SK-N-SH treated with all-trans-retinoic acid at 6 μM for 48 hours (cell line): ENCODE measurements at regions not wholly inside any gene's neighbourhood (a gene's known extent, or its start where the extent isn't known, plus 50 kb on each side); places are given as distances from the start of the nearest gene placed in this dataset.
"Not testable (repeated sequence)": the region's sequence is repeated elsewhere in the genome, so short reads cannot be mapped to it uniquely, and the experiment has no call there.

ENCODE experiments used
- ATAC-seq: fragments of 200-7000 bp; cut with Tn5 transposase; 3 replicates; pipeline ENCODE4 v1.9.1; 2020; ENCODE audit warnings: mild to moderate bottlenecking, moderate library complexity
- ARNTL ChIP-seq: fragments of 450-650 bp; formaldehyde crosslinking; IDR thresholded peaks from 2 replicates; pipeline ENCODE4 v1.5.0; 2020; ENCODE audit warnings: low read depth, mild to moderate bottlenecking, moderate library complexity, borderline replicate concordance
- BACH2 ChIP-seq: fragments of 250-450 bp; sonication (Bioruptor Pico); IDR thresholded peaks from 2 replicates; pipeline ENCODE4 v1.9.0; 2021; ENCODE audit warnings: mild to moderate bottlenecking, borderline replicate concordance
- CREB5 ChIP-seq: fragments of 250-450 bp; sonication (Bioruptor Pico); IDR thresholded peaks from 2 replicates; pipeline ENCODE4 v1.5.1; 2020; ENCODE audit warnings: low read depth, mild to moderate bottlenecking, moderate library complexity
- CSDC2 ChIP-seq: fragments of 250-450 bp; sonication (Bioruptor Pico); IDR thresholded peaks from 2 replicates; pipeline ENCODE4 v1.5.0; 2020; ENCODE audit warnings: mild to moderate bottlenecking, moderate library complexity
- ESRRG ChIP-seq: fragments of 250-450 bp; sonication (Bioruptor Pico); IDR thresholded peaks from 2 replicates; pipeline ENCODE4 v1.6.1; 2021; ENCODE audit warnings: mild to moderate bottlenecking
- GLIS3 ChIP-seq: fragments of 250-450 bp; sonication (Bioruptor Pico); IDR thresholded peaks from 2 replicates; pipeline ENCODE4 v1.5.0; 2020; ENCODE audit warnings: mild to moderate bottlenecking, moderate library complexity
- ISL1 ChIP-seq: fragments of 250-450 bp; sonication (Bioruptor Pico); IDR thresholded peaks from 2 replicates; pipeline ENCODE4 v2.1.2; 2022; ENCODE audit warnings: mild to moderate bottlenecking, moderate library complexity
- OSR1 ChIP-seq: fragments of 250-450 bp; sonication (Bioruptor Pico); IDR thresholded peaks from 2 replicates; pipeline ENCODE4 v1.8.0; 2022; ENCODE audit warnings: moderate library complexity, mild to moderate bottlenecking, inconsistent platforms
- PATZ1 ChIP-seq: fragments of 250-450 bp; sonication (Bioruptor Pico); IDR thresholded peaks from 2 replicates; pipeline ENCODE4 v1.8.0; 2020; ENCODE audit warnings: mild to moderate bottlenecking, moderate library complexity, borderline replicate concordance
- POU6F1 ChIP-seq: fragments of 250-450 bp; sonication (Bioruptor Pico); IDR thresholded peaks from 2 replicates; pipeline ENCODE4 v1.8.0; 2021; ENCODE audit warnings: low read depth, mild to moderate bottlenecking, moderate library complexity, borderline replicate concordance
- PPARA ChIP-seq: fragments of 250-450 bp; sonication (Bioruptor Pico); IDR thresholded peaks from 2 replicates; pipeline ENCODE4 v1.5.0; 2020; ENCODE audit warnings: mild to moderate bottlenecking, borderline replicate concordance
- RARB ChIP-seq: fragments of 250-450 bp; sonication (Bioruptor Pico); IDR thresholded peaks from 2 replicates; pipeline ENCODE4 v1.8.0; 2021; ENCODE audit warnings: mild to moderate bottlenecking, moderate library complexity
- TCF4 ChIP-seq: fragments of 250-450 bp; sonication (Bioruptor Pico); IDR thresholded peaks from 2 replicates; pipeline ENCODE4 v1.8.0; 2021; ENCODE audit warnings: mild to moderate bottlenecking, moderate library complexity, borderline replicate concordance
- TSHZ2 ChIP-seq: fragments of 250-450 bp; sonication (Bioruptor Pico); IDR thresholded peaks from 2 replicates; pipeline ENCODE4 v1.5.0; 2020; ENCODE audit warnings: mild to moderate bottlenecking, moderate library complexity
- ZC3H10 ChIP-seq: fragments of 250-450 bp; sonication (Bioruptor Pico); IDR thresholded peaks from 2 replicates; pipeline ENCODE4 v1.5.1; 2021; ENCODE audit warnings: mild to moderate bottlenecking, moderate library complexity
- ZFP3 ChIP-seq: fragments of 250-450 bp; sonication (Bioruptor Pico); IDR thresholded peaks from 2 replicates; pipeline ENCODE4 v1.5.0; 2020; ENCODE audit warnings: mild to moderate bottlenecking, moderate library complexity
- ZFP30 ChIP-seq: fragments of 450-650 bp; formaldehyde crosslinking; IDR thresholded peaks from 2 replicates; pipeline ENCODE4 v1.5.0; 2022; ENCODE audit warnings: mild to moderate bottlenecking, moderate library complexity
- ZNF8 ChIP-seq: fragments of 450-650 bp; formaldehyde crosslinking; IDR thresholded peaks from 2 replicates; pipeline ENCODE4 v1.5.0; 2020; ENCODE audit warnings: mild to moderate bottlenecking, moderate library complexity

GRCh38 chr17:77088455-77089123, 52.2 kb upstream of the SEC14L1 start (continued):
- no peak for TF ChIP-seq PPARA (CRISPR knock-in tag)
- 0 out of 2 replicates have a peak, but pooled peaks have one; percentile 66 for TF ChIP-seq CSDC2 (CRISPR knock-in tag)
- TF ChIP-seq GLIS3 (CRISPR knock-in tag), result no peak; the same call in none of the 2 replicates
- TF ChIP-seq ZC3H10 (CRISPR knock-in tag), result no peak
- TF ChIP-seq OSR1 (CRISPR knock-in tag), result no peak
- no peak for TF ChIP-seq ARNTL (CRISPR knock-in tag)
- no peak for TF ChIP-seq ZFP30 (CRISPR knock-in tag)
- TF ChIP-seq TSHZ2 (CRISPR knock-in tag), result peak; percentile 67; the same call in 1 of the 2 replicates

GRCh38 chr17:77089124-77089490, 51.7 kb upstream of the SEC14L1 start:
- peak; percentile 4; the same call in 1 of the 3 replicates for ATAC-seq
- TF ChIP-seq PPARA (CRISPR knock-in tag), result no peak
- TF ChIP-seq RARB, result no peak
- TF ChIP-seq CSDC2 (CRISPR knock-in tag), result no peak
- TF ChIP-seq TCF4 (CRISPR knock-in tag), result no peak
- no peak for TF ChIP-seq ARNTL (CRISPR knock-in tag)
- no peak for TF ChIP-seq TSHZ2 (CRISPR knock-in tag)
- TF ChIP-seq CREB5 (CRISPR knock-in tag), result no peak
- no peak for TF ChIP-seq ZC3H10 (CRISPR knock-in tag)
- TF ChIP-seq ESRRG (CRISPR knock-in tag), result no peak
- no peak for TF ChIP-seq ZFP3 (CRISPR knock-in tag)
- no peak for TF ChIP-seq BACH2 (CRISPR knock-in tag)
- TF ChIP-seq OSR1 (CRISPR knock-in tag), result no peak
- no peak for TF ChIP-seq ZNF8 (CRISPR knock-in tag)
- no peak for TF ChIP-seq PATZ1 (CRISPR knock-in tag)
- TF ChIP-seq ZFP30 (CRISPR knock-in tag), result no peak
- no peak; the same call in 1 of the 2 replicates for TF ChIP-seq ISL1 (CRISPR knock-in tag)

GRCh38 chr17:77089949-77090348, 50.8 kb upstream of the SEC14L1 start:
- not testable (repeated sequence) for ATAC-seq

GRCh38 chr17:77090476-77090875, 50.3 kb upstream of the SEC14L1 start:
- no peak for ATAC-seq
- TF ChIP-seq ZNF8 (CRISPR knock-in tag) (no peak), ZFP30 (CRISPR knock-in tag) (no peak), RARB (no peak), POU6F1 (CRISPR knock-in tag) (no peak), TSHZ2 (CRISPR knock-in tag) (no peak), ARNTL (CRISPR knock-in tag) (no peak), TCF4 (CRISPR knock-in tag) (no peak), CREB5 (CRISPR knock-in tag) (no peak)
